GM12891 (cell line): ENCODE measurements at regions not wholly inside any gene's neighbourhood (a gene's known extent, or its start where the extent isn't known, plus 50 kb on each side); places are given as distances from the start of the nearest gene placed in this dataset.

ENCODE experiments used
- POLR2A ChIP-seq: IDR thresholded peaks from 2 replicates; pipeline ENCODE4 v1.6.1; 2011; ENCODE audit warnings: low read depth, low read length, control low read depth
- POLR2AphosphoS5 ChIP-seq: IDR thresholded peaks from 2 replicates; pipeline ENCODE4 v1.6.1; 2011; ENCODE audit warnings: low read depth, low read length, control low read depth
- POU2F2 ChIP-seq: IDR thresholded peaks from 2 replicates; pipeline ENCODE4 v1.6.1; 2011; ENCODE audit warnings: low read depth, mild to moderate bottlenecking, control low read depth, low read length, moderate library complexity

- no peak for TF ChIP-seq POLR2AphosphoS5
- TF ChIP-seq POU2F2, result no peak
- no peak for TF ChIP-seq POLR2A
Observed at GRCh38 chr2:118431997-118432396, 343.7 kb downstream of the INSIG2 start.
